ENCODE measurements at regions not wholly inside any gene's neighbourhood (a gene's known extent, or its start where the extent isn't known, plus 50 kb on each side); places are given as distances from the start of the nearest gene placed in this dataset.

- H3K9me3 Mint-ChIP-seq = no peaks in the 10 kb centered on the region
- no peak for TF ChIP-seq CTCF (conservative IDR thresholded peaks at IDR 0.05)
- no peaks in the 10 kb centered on the region for H3K27me3 Mint-ChIP-seq
- no peaks in the 10 kb centered on the region for H3K36me3 Mint-ChIP-seq
- H3K4me1 Mint-ChIP-seq (ENCODE audit: unreplicated experiment) = peaks cover 4% of the 10 kb centered on the region
- no peak overlapping the region for H3K4me3 Mint-ChIP-seq
- no peak for DNase-seq (ENCODE audit: extremely low spot score, unreplicated experiment)
- no peak overlapping the region for H3K27ac Mint-ChIP-seq
Measured at GRCh38 chrX:124680287-124680686, 333.9 kb downstream of the SH2D1A start.

GRCh38 chrX:124690495-124690894 lies 344.1 kb downstream of the SH2D1A start:
- Mint-ChIP-seq H3K4me1 (ENCODE audit: unreplicated experiment) (no peaks in the 10 kb centered on the region), H3K27me3 (no peaks in the 10 kb centered on the region), H3K27ac (peak overlapping the region; percentile 54), H3K36me3 (no peaks in the 10 kb centered on the region), H3K4me3 (peak overlapping the region; percentile 18), H3K9me3 (peaks cover 5% of the 10 kb centered on the region)
- DNase-seq (ENCODE audit: extremely low spot score, unreplicated experiment) = no peak
- no peak for TF ChIP-seq CTCF (conservative IDR thresholded peaks at IDR 0.05)

GRCh38 chrX:124699876-124700275 lies 353.5 kb downstream of the SH2D1A start:
- no peaks in the 10 kb centered on the region for H3K9me3 Mint-ChIP-seq
- no peaks in the 10 kb centered on the region for H3K4me1 Mint-ChIP-seq (ENCODE audit: unreplicated experiment)
- H3K4me3 Mint-ChIP-seq = no peak overlapping the region
- TF ChIP-seq CTCF (conservative IDR thresholded peaks at IDR 0.05) = no peak
- no peak overlapping the region for H3K27ac Mint-ChIP-seq
- no peak for DNase-seq (ENCODE audit: extremely low spot score, unreplicated experiment)
- no peaks in the 10 kb centered on the region for H3K27me3 Mint-ChIP-seq
- H3K36me3 Mint-ChIP-seq = no peaks in the 10 kb centered on the region

- Mint-ChIP-seq H3K27me3 (no peaks in the 10 kb centered on the region), H3K4me1 (ENCODE audit: unreplicated experiment) (no peaks in the 10 kb centered on the region), H3K27ac (no peak overlapping the region), H3K9me3 (no peaks in the 10 kb centered on the region), H3K36me3 (no peaks in the 10 kb centered on the region), H3K4me3 (no peak overlapping the region)
- no peak for TF ChIP-seq CTCF (conservative IDR thresholded peaks at IDR 0.05)
- no peak for DNase-seq (ENCODE audit: extremely low spot score, unreplicated experiment)
Measured at GRCh38 chrX:124717537-124717936, 371.2 kb downstream of the SH2D1A start.

- no peak for DNase-seq (ENCODE audit: extremely low spot score, unreplicated experiment)
- H3K9me3 Mint-ChIP-seq = no peaks in the 10 kb centered on the region
- H3K4me1 Mint-ChIP-seq (ENCODE audit: unreplicated experiment) = no peaks in the 10 kb centered on the region
- H3K27ac Mint-ChIP-seq = no peak overlapping the region
- no peak for TF ChIP-seq CTCF (conservative IDR thresholded peaks at IDR 0.05)
- H3K36me3 Mint-ChIP-seq = no peaks in the 10 kb centered on the region
- no peaks in the 10 kb centered on the region for H3K27me3 Mint-ChIP-seq
- H3K4me3 Mint-ChIP-seq = no peak overlapping the region
Measured at GRCh38 chrX:124719060-124719459, 372.7 kb downstream of the SH2D1A start.

GRCh38 chrX:124720532-124720931 lies 374.2 kb downstream of the SH2D1A start:
- no peak for DNase-seq (ENCODE audit: extremely low spot score, unreplicated experiment)
- no peak overlapping the region for H3K4me3 Mint-ChIP-seq
- H3K4me1 Mint-ChIP-seq (ENCODE audit: unreplicated experiment) = no peaks in the 10 kb centered on the region
- no peak overlapping the region for H3K27ac Mint-ChIP-seq
- no peak for TF ChIP-seq CTCF (conservative IDR thresholded peaks at IDR 0.05)
- no peaks in the 10 kb centered on the region for H3K27me3 Mint-ChIP-seq
- H3K9me3 Mint-ChIP-seq = no peaks in the 10 kb centered on the region
- no peaks in the 10 kb centered on the region for H3K36me3 Mint-ChIP-seq
